Uterus (tissue), 3 donors: ENCODE measurements at regions not wholly inside any gene's neighbourhood (a gene's known extent, or its start where the extent isn't known, plus 50 kb on each side); places are given as distances from the start of the nearest gene placed in this dataset.

Experiments
- DNase-seq, 2 donors: peaks; one replicate each; pipeline ENCODE4 v3.0.0-alpha.2; 2019 to 2020
- H3K27ac ChIP-seq, 2 donors: fragments of 200-600 bp; sonication (generic); 1 replicate in 1 of 2; 2 replicates in 1 of 2; pipeline ENCODE4 v1.5.1; 2016 to 2018
- H3K27me3 ChIP-seq, 2 donors: fragments of 200-600 bp; sonication (generic); one replicate each; pipeline ENCODE4 v1.5.1; 2018 to 2019; ENCODE audit warnings: control low read depth in 1 of 2
- H3K36me3 ChIP-seq, 2 donors: fragments of 200-600 bp; sonication (generic); one replicate each; pipeline ENCODE4 v1.5.1; 2019; ENCODE audit warnings: control low read depth in 1 of 2
- H3K4me1 ChIP-seq, 2 donors: fragments of 200-600 bp; sonication (generic); one replicate each; pipeline ENCODE4 v1.5.1; 2018 to 2019; ENCODE audit warnings: control low read depth in 1 of 2
- H3K4me3 ChIP-seq, 2 donors: fragments of 200-600 bp; sonication (generic); 1 replicate in 1 of 2; 2 replicates in 1 of 2; pipeline ENCODE4 v1.5.1; 2018 to 2019; ENCODE audit warnings: mild to moderate bottlenecking in 1 of 2
- H3K9me3 ChIP-seq, 2 donors: fragments of 200-600 bp; sonication (generic); one replicate each; pipeline ENCODE4 v1.5.1; 2019; ENCODE audit warnings: control low read depth in 1 of 2
- POLR2A ChIP-seq, 2 donors: fragments of 450-650 bp; IDR thresholded peaks; one replicate each; pipeline ENCODE4 v1.6.1; 2016; ENCODE audit warnings: antibody characterized with exemption in 2 of 2, mild to moderate bottlenecking in 1 of 2, moderate library complexity in 1 of 2
- intact Hi-C: fragments of 100-400 bp; cut with DNase I; formaldehyde crosslinking; loops from one replicate; pipeline ENCODE4 v1.15.1; 2023; ENCODE audit warnings: low total_unique reads
- TF ChIP-seq, protein P1 (sequence below), 4 experiments: fragments of 200-600 bp in 2 of 4; fragments of 450-650 bp in 2 of 4; sonication (generic) in 2 of 4; IDR thresholded peaks; one replicate each; pipeline ENCODE4 v1.5.1; 2016 to 2019; ENCODE audit warnings: antibody characterized with exemption in 4 of 4, mild to moderate bottlenecking in 2 of 4, moderate library complexity in 1 of 4
- donor health status: DM: yes; HTN: yes; CAD: no.

DNA sequence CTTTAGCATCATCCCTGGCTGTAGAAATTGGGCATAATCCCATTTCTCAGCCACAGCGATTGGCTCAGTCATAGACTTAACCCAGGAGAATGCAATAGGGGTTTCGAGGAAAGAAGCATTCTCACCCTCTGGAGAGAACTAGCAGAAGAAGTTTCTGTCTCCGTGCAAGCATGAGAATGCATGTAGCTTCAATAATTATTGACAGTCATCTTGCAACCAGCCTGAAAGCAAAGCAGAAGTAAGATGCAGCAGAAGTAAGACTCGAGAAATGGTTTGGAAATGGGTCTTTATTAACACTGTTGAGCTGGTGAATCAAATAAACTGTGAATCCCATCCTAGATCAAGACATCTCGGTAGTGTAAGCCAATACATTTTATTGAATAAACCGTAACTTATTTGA is 828.8 kb upstream of the GJE1 start:
- Histone ChIP-seq H3K4me3 (no peak overlapping the region), H3K9me3 (no peaks in the 10 kb centered on the region), H3K27ac (no peak overlapping the region), H3K36me3 (no peaks in the 10 kb centered on the region), H3K27me3 (no peaks in the 10 kb centered on the region), H3K4me1 (no peaks in the 10 kb centered on the region)
- DNase-seq = no peak
- intact Hi-C loops = no loop called here
- no peak for TF ChIP-seq POLR2A (IDR thresholded peaks at IDR 0.05)
- TF ChIP-seq, protein P1, sequence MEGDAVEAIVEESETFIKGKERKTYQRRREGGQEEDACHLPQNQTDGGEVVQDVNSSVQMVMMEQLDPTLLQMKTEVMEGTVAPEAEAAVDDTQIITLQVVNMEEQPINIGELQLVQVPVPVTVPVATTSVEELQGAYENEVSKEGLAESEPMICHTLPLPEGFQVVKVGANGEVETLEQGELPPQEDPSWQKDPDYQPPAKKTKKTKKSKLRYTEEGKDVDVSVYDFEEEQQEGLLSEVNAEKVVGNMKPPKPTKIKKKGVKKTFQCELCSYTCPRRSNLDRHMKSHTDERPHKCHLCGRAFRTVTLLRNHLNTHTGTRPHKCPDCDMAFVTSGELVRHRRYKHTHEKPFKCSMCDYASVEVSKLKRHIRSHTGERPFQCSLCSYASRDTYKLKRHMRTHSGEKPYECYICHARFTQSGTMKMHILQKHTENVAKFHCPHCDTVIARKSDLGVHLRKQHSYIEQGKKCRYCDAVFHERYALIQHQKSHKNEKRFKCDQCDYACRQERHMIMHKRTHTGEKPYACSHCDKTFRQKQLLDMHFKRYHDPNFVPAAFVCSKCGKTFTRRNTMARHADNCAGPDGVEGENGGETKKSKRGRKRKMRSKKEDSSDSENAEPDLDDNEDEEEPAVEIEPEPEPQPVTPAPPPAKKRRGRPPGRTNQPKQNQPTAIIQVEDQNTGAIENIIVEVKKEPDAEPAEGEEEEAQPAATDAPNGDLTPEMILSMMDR (IDR thresholded peaks at IDR 0.05) = no peak

DNA sequence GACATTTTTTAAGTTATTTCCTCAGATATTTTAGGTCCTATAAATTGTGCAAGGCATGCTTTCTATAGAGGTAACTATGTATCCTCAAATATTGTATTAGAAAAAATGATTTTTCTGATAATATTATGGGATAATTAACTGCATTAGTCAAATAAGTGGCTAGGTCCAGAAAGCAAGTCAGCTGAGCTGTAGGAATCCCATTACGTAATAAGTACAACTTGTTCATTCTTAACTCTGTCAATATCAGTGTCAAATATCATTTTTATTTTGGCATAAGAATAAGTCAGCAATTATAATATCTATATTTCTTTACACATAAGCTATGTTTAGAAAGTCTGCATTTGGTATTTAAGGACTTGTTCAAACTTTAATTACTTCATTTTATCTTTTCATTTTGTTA is 830.9 kb upstream of the GJE1 start:
- Histone ChIP-seq H3K27me3 (no peaks in the 10 kb centered on the region), H3K4me3 (no peak overlapping the region), H3K9me3 (no peaks in the 10 kb centered on the region), H3K4me1 (no peaks in the 10 kb centered on the region), H3K27ac (no peak overlapping the region), H3K36me3 (no peaks in the 10 kb centered on the region)
- TF ChIP-seq, protein P1 (IDR thresholded peaks at IDR 0.05) = no peak
- intact Hi-C loops = no loop called here
- DNase-seq = no peak

DNA sequence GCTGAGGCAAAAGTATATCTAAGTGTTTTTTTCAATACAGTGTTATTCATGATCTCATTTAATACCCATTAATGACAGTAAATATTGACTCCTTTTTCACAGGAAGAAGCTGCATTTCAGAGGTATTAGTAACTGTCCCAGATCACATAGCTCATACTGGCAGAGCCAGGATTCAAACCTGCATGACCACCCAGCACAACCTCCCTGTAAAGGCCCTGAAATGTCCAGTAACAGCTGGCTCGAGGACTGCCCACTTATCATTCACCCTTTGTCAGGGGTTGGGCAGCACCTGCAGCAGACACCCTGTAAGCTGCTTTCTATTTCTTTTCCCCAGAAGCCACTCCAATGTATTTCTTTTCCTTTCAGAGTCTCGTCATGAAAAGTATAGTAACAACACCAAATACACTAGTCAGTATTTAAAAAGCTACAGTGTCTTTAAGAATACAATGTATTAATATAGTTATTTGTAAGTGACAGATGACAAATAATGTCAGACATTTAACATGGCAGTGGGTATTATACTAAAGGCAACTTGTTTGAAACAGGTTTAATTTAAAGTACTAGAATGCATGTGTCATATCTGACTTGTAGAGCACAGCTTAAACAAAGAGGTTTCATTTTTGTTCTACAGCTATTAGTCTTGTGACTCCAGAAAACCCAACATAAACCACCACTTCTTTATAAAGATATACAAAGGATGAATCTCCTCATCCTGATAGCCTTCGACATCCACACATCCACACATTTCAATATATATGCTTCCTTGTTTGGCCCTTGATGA is 841.6 kb upstream of the GJE1 start:
- H3K36me3 ChIP-seq = no peaks in the 10 kb centered on the region
- H3K4me3 ChIP-seq = no peak overlapping the region
- DNase-seq = no peak
- H3K4me1 ChIP-seq = no peaks in the 10 kb centered on the region
- H3K27me3 ChIP-seq = no peaks in the 10 kb centered on the region
- no peaks in the 10 kb centered on the region for H3K9me3 ChIP-seq
- H3K27ac ChIP-seq = no peak overlapping the region
- intact Hi-C loops = no loop called here
- TF ChIP-seq POLR2A (IDR thresholded peaks at IDR 0.05) = no peak
- TF ChIP-seq, protein P1 (IDR thresholded peaks at IDR 0.05) = no peak

DNA sequence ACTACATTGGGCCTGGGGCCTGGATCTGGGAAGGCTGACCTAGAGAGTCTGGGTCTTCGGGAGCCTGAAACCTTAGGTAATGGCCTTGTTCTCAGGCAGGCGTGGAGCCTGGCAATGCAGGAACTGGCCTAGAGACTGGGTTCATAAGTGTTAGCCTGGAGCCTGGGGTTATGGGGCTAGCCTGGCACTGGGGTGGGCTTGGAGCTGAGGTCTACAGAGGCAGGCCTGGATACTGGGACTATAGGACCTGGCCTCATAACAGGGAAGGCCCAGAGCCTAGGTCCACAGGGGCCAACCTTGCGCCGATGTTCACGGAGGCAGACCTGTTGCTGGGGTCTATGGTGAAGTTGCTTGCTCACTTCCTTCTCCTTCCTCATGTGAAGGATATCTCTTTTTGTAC is 843.8 kb upstream of the GJE1 start:
- no peaks in the 10 kb centered on the region for H3K27me3 ChIP-seq
- intact Hi-C loops = no loop called here
- no peaks in the 10 kb centered on the region for H3K36me3 ChIP-seq
- H3K4me1 ChIP-seq = no peaks in the 10 kb centered on the region
- TF ChIP-seq, protein P1 (IDR thresholded peaks at IDR 0.05) = no peak
- no peak for TF ChIP-seq POLR2A (IDR thresholded peaks at IDR 0.05)
- H3K4me3 ChIP-seq = no peak overlapping the region
- no peak for DNase-seq
- no peaks in the 10 kb centered on the region for H3K9me3 ChIP-seq
- no peak overlapping the region for H3K27ac ChIP-seq

DNA sequence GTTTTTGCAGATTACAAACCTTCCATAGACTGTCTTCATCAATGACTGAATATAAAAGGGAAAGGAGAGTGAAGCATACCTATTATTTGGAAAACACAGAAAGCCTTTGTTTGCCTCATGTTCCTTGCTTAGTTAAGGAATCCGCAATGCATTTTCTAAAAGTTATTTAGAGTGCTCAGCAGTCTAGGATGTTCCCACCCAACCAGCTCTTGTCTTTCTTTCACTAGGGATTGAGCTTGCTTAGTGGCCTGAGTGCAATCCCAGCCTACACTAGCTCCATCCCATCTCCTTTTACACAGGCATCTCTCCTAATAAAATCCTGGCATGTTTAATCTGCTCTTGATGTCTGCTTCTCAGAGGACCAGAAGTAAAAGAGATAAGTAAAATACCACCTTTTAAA is 850.5 kb upstream of the GJE1 start:
- no peak for DNase-seq
- no peak for TF ChIP-seq POLR2A (IDR thresholded peaks at IDR 0.05)
- TF ChIP-seq, protein P1 (IDR thresholded peaks at IDR 0.05) = no peak
- Histone ChIP-seq H3K9me3 (no peaks in the 10 kb centered on the region), H3K4me1 (no peaks in the 10 kb centered on the region), H3K27me3 (no peaks in the 10 kb centered on the region), H3K36me3 (no peaks in the 10 kb centered on the region), H3K4me3 (no peak overlapping the region), H3K27ac (no peak overlapping the region)
- intact Hi-C loops = no loop called here
